Lower lobe of right lung (tissue), 2 donors: ENCODE measurements at regions not wholly inside any gene's neighbourhood (a gene's known extent, or its start where the extent isn't known, plus 50 kb on each side); places are given as distances from the start of the nearest gene placed in this dataset.

ENCODE experiments used
- ATAC-seq, 2 donors: fragments of 200-7000 bp; cut with Tn5 transposase; one replicate each; pipeline ENCODE4 v1.9.1; 2020 to 2022; ENCODE audit warnings: mild to moderate bottlenecking in 2 of 2, moderate library complexity in 2 of 2
- DNase-seq: peaks from one replicate; pipeline ENCODE4 v3.0.0-alpha.2; 2020
- H3K27ac ChIP-seq: fragments of 200-600 bp; one replicate; pipeline ENCODE4 v1.8.0; 2022
- H3K27me3 ChIP-seq: fragments of 200-600 bp; one replicate; pipeline ENCODE4 v1.8.0; 2022; ENCODE audit warnings: low read depth
- H3K36me3 ChIP-seq: fragments of 200-600 bp; one replicate; pipeline ENCODE4 v1.8.0; 2022; ENCODE audit warnings: mild to moderate bottlenecking
- H3K4me1 ChIP-seq: fragments of 200-600 bp; one replicate; pipeline ENCODE4 v1.8.0; 2022
- H3K4me3 ChIP-seq: fragments of 200-600 bp; one replicate; pipeline ENCODE4 v1.8.0; 2022; ENCODE audit warnings: mild to moderate bottlenecking
- H3K9me3 ChIP-seq: fragments of 200-600 bp; one replicate; pipeline ENCODE4 v1.8.0; 2022
- intact Hi-C: fragments of 100-400 bp; cut with DNase I; formaldehyde crosslinking; loops from one replicate; pipeline ENCODE4 v1.11.0; 2022
- TF ChIP-seq, protein P1 (sequence below): fragments of 200-600 bp; IDR thresholded peaks from one replicate; pipeline ENCODE4 v1.8.0; 2022; ENCODE audit warnings: antibody characterized with exemption, mild to moderate bottlenecking
- donor health status: DM: no; HTN: yes; CAD: no; lungs with severe emphysema.

DNA sequence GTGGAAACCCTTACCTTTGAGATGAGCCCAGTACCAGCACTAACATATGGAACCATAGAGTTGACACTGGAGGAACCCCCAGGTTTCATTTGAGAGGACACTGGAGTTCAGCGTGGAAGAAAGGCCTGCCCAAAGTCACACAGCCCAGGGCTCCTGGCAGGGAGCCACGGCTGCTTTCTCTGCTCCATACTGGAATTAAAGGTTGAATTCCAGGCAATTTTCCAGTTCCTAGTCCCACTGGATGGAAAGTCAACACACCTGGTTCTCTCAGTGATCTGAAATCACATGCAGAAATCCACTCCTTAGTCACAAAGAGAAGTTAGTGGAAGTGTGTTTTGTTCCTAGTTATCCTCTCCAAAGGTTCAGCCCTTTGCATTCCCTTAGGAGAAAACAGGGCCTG, 336.1 kb upstream of the SKOR2 start:
- intact Hi-C loops: no loop called here
- no peak for ATAC-seq
- no peak for DNase-seq
- Histone ChIP-seq H3K27me3 (no peaks in the 10 kb centered on the region), H3K4me1 (no peaks in the 10 kb centered on the region), H3K27ac (no peak overlapping the region), H3K36me3 (no peaks in the 10 kb centered on the region), H3K9me3 (no peaks in the 10 kb centered on the region), H3K4me3 (no peak overlapping the region)
- TF ChIP-seq, protein P1, sequence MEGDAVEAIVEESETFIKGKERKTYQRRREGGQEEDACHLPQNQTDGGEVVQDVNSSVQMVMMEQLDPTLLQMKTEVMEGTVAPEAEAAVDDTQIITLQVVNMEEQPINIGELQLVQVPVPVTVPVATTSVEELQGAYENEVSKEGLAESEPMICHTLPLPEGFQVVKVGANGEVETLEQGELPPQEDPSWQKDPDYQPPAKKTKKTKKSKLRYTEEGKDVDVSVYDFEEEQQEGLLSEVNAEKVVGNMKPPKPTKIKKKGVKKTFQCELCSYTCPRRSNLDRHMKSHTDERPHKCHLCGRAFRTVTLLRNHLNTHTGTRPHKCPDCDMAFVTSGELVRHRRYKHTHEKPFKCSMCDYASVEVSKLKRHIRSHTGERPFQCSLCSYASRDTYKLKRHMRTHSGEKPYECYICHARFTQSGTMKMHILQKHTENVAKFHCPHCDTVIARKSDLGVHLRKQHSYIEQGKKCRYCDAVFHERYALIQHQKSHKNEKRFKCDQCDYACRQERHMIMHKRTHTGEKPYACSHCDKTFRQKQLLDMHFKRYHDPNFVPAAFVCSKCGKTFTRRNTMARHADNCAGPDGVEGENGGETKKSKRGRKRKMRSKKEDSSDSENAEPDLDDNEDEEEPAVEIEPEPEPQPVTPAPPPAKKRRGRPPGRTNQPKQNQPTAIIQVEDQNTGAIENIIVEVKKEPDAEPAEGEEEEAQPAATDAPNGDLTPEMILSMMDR: no peak

DNA sequence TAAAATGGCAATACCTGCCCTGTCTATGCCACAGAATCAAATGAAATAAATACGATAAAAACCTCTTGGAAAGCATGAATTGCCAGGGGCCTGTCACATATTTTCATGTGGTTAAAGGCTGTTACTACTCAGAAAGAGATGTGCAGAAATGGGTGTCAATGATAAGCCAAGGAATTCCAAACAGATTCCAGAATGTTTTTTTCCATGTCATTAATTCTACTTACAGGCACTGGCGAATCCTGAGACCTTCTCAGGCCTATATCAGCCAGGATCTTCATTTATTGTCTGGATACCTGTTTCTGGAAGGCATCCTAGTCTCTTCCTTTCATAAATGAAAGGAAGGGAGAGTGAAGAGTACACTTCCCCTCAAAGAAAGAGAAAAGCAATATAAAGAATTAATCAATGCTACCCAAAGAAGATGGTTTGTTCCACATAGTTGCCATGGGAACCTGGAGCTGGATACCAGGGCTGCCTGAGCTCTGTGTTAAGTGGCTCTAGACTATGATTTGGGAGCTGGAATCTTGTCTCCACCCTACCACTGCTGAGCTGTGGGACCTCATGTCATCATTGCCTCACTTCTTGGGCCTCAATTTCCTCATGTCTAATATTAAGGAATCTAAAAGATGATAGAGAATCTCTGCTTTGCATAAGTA, 335.1 kb upstream of the SKOR2 start:
- intact Hi-C loops: no loop called here
- TF ChIP-seq, protein P1: no peak
- no peak for ATAC-seq
- no peaks in the 10 kb centered on the region for H3K4me1 ChIP-seq
- no peaks in the 10 kb centered on the region for H3K27me3 ChIP-seq
- no peaks in the 10 kb centered on the region for H3K36me3 ChIP-seq
- no peaks in the 10 kb centered on the region for H3K9me3 ChIP-seq
- H3K27ac ChIP-seq: no peak overlapping the region
- H3K4me3 ChIP-seq: no peak overlapping the region
- DNase-seq: no peak

DNA sequence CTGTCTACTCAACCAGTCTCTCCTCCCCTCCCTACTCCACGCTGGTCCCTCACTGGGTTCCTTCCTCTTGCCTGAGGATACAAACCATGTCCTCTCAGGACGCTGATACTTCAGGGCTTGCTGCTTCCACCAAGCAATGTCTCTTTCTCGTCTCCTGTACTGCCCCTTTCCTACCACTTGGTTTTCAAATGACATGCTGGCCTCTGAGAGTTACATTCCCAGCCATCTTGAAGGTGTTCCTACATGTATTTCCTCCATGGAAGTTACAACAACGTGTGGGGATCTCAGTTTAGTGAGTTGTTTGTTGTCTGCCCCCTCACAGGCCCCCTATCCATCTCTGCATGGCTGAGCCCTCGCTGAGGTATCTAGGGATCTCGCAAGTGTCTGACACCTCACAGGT, 334.5 kb upstream of the SKOR2 start:
- Histone ChIP-seq H3K27me3 (no peaks in the 10 kb centered on the region), H3K4me3 (no peak overlapping the region), H3K27ac (no peak overlapping the region), H3K4me1 (no peaks in the 10 kb centered on the region), H3K36me3 (no peaks in the 10 kb centered on the region), H3K9me3 (no peaks in the 10 kb centered on the region)
- DNase-seq: no peak
- TF ChIP-seq, protein P1: no peak
- no peak for ATAC-seq
- intact Hi-C loops: no loop called here

DNA sequence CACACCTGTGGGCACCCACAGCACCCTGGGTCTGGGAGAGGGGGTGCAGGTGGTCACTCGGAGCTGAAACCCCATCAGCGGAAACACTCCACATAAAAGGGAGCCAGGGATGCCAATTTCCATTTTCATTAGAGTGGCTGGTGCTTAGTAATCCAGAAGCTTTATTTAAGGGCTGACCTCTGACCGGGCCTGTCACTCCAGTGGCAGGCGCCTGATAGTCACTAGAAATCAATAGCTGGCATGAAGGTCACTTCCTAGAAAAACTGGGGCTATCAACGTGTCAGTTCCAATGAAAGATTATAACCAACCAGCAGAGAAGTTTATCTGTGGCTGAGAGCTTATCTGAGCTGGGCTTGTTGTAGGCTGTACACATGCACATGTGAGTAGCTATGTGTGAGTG, 333.7 kb upstream of the SKOR2 start:
- Histone ChIP-seq H3K4me3 (no peak overlapping the region), H3K27ac (no peak overlapping the region), H3K4me1 (no peaks in the 10 kb centered on the region), H3K27me3 (no peaks in the 10 kb centered on the region), H3K9me3 (no peaks in the 10 kb centered on the region), H3K36me3 (no peaks in the 10 kb centered on the region)
- TF ChIP-seq, protein P1: no peak
- no peak for ATAC-seq
- no peak for DNase-seq
- intact Hi-C loops: no loop called here

DNA sequence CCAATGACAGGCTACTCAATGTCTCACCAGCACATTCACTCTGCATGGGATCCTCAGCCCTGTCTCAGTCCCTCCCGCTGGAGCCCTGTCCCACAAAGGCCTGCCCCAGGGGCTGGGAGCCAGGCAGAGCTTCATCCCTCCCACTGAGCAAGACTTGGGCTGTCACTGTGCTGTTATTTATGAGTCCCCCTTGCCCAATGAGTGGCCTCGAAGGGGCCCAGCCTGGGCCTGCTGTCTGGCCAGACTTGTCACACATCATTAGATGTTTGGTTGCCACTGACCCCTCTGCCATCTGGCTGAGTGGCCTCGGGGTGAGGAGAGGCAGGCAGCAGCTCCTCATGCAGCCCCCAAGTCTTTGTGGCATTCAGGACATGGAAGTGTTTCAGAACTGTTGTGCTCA, 330.6 kb upstream of the SKOR2 start:
- Histone ChIP-seq H3K27ac (no peak overlapping the region), H3K9me3 (no peaks in the 10 kb centered on the region), H3K36me3 (no peaks in the 10 kb centered on the region), H3K4me1 (no peaks in the 10 kb centered on the region), H3K27me3 (no peaks in the 10 kb centered on the region), H3K4me3 (no peak overlapping the region)
- ATAC-seq (peak in 1 of 2 donors; percentile 20), DNase-seq (no peak)
- intact Hi-C loops: no loop called here
- TF ChIP-seq, protein P1: no peak
